IMR-90 (cell line): ENCODE measurements at regions not wholly inside any gene's neighbourhood (a gene's known extent, or its start where the extent isn't known, plus 50 kb on each side); places are given as distances from the start of the nearest gene placed in this dataset.
"Not testable (repeated sequence)": the region's sequence is repeated elsewhere in the genome, so short reads cannot be mapped to it uniquely, and the experiment has no call there.

Experiments
- ATAC-seq: fragments of 200-7000 bp; cut with Tn5 transposase; 2 replicates; pipeline ENCODE4 v1.9.1; 2020; ENCODE audit warnings: low read depth, mild to moderate bottlenecking, moderate library complexity
- BruUV-seq: library from RNA; stranded (reverse); fragments of 400-500 nt; replicated peaks from 2 replicates; lab custom pipeline; 2021; lab: Mats Ljungman, UMichigan
- CTCF ChIA-PET: fragments of 300-600 bp; formaldehyde crosslinking; extraction: SDS; loops from one replicate; lab custom pipeline; 2021; ENCODE audit warnings: antibody characterized with exemption; lab: Yijun Ruan, JAX
- POLR2A ChIA-PET: fragments of 300-600 bp; sonication (Branson Sonifier 250); formaldehyde crosslinking; loops from one replicate; lab custom pipeline; 2022; ENCODE audit warnings: antibody characterized with exemption; ENCODE audit not compliant: unreplicated experiment; lab: Charles Lee
- DNase-seq: peaks from one replicate; pipeline ENCODE4 v3.0.0; 2013
- H2AFZ ChIP-seq: replicated peaks from 2 replicates; pipeline ENCODE3; 2013; ENCODE audit warnings: low read length, mild to moderate bottlenecking; ENCODE audit not compliant: poor library complexity
- H2AK5ac ChIP-seq: 2 replicates; pipeline ENCODE4 v1.6.1; 2013; ENCODE audit warnings: low read depth, low read length, inconsistent platforms
- H2AK9ac ChIP-seq: replicated peaks from 2 replicates; pipeline ENCODE3; 2013; ENCODE audit warnings: mild to moderate bottlenecking, low read depth, low read length, moderate library complexity; ENCODE audit not compliant: poor library complexity
- H2BK120ac ChIP-seq: 2 replicates; pipeline ENCODE4 v1.6.1; 2013; ENCODE audit warnings: low read depth, low read length, inconsistent platforms
- H2BK15ac ChIP-seq: 3 replicates; pipeline ENCODE4 v1.6.1; 2013; ENCODE audit warnings: low read depth, low read length, inconsistent platforms
- H2BK20ac ChIP-seq: 2 replicates; pipeline ENCODE4 v1.6.1; 2013; ENCODE audit warnings: low read depth, mild to moderate bottlenecking, inconsistent platforms, low read length, moderate library complexity
- H2BK5ac ChIP-seq: 2 replicates; pipeline ENCODE4 v1.6.1; 2013; ENCODE audit warnings: mild to moderate bottlenecking, low read depth, low read length, inconsistent platforms; ENCODE audit not compliant: poor library complexity, severe bottlenecking
- H3K14ac ChIP-seq: replicated peaks from 2 replicates; pipeline ENCODE4 v1.6.1; 2013; ENCODE audit warnings: low read depth, low read length, inconsistent platforms
- H3K18ac ChIP-seq: 2 replicates; pipeline ENCODE4 v1.6.1; 2013; ENCODE audit warnings: low read depth, low read length, control low read depth
- H3K23ac ChIP-seq: 2 replicates; pipeline ENCODE4 v1.6.1; 2013; ENCODE audit warnings: low read depth, low read length, inconsistent platforms
- H3K27ac ChIP-seq: 2 replicates; pipeline ENCODE4 v1.5.1; 2013; ENCODE audit warnings: mild to moderate bottlenecking, control low read depth, low read length; ENCODE audit not compliant: insufficient read depth
- H3K27me3 ChIP-seq: 2 replicates; pipeline ENCODE4 v1.6.1; 2013; ENCODE audit warnings: low read length; ENCODE audit not compliant: control insufficient read depth, insufficient read depth
- H3K36me3 ChIP-seq: 2 replicates; pipeline ENCODE4 v1.6.1; 2013; ENCODE audit warnings: low read length, mixed read lengths; ENCODE audit not compliant: control insufficient read depth, insufficient read depth
- H3K4ac ChIP-seq: 2 replicates; pipeline ENCODE4 v1.6.1; 2013; ENCODE audit warnings: low read depth, low read length, inconsistent platforms
- H3K4me1 ChIP-seq: 2 replicates; pipeline ENCODE4 v1.6.1; 2013; ENCODE audit warnings: low read length, mixed read lengths; ENCODE audit not compliant: control insufficient read depth, insufficient read depth
- H3K4me2 ChIP-seq: 2 replicates; pipeline ENCODE4 v1.6.1; 2013; ENCODE audit warnings: low read depth, mild to moderate bottlenecking, control low read depth, low read length, moderate library complexity
- H3K4me3 ChIP-seq: 2 replicates; pipeline ENCODE4 v1.5.1; 2013; ENCODE audit warnings: low read depth, mild to moderate bottlenecking, control low read depth, low read length, moderate library complexity; ENCODE audit not compliant: insufficient read depth
- H3K56ac ChIP-seq: 2 replicates; pipeline ENCODE4 v1.6.1; 2013; ENCODE audit warnings: low read length, inconsistent platforms; ENCODE audit not compliant: insufficient read depth; ENCODE audit errors: extremely low read depth
- H3K79me1 ChIP-seq, 2 experiments: 2 replicates each; pipeline ENCODE4 v1.6.1; 2013; ENCODE audit warnings: low read length in 2 of 2, inconsistent platforms in 1 of 2, low read depth in 1 of 2
- H3K9ac ChIP-seq: 2 replicates; pipeline ENCODE4 v1.6.1; 2013; ENCODE audit warnings: low read depth, low read length, control low read depth
- H3K9me1 ChIP-seq: 2 replicates; pipeline ENCODE4 v1.6.1; 2013; ENCODE audit warnings: low read length, inconsistent platforms; ENCODE audit not compliant: insufficient read depth
- H3K9me3 ChIP-seq: 2 replicates; pipeline ENCODE4 v1.6.1; 2013; ENCODE audit warnings: low read length; ENCODE audit not compliant: control insufficient read depth, insufficient read depth
- H4K20me1 ChIP-seq: 2 replicates; pipeline ENCODE4 v1.6.1; 2013; ENCODE audit warnings: low read length, inconsistent platforms; ENCODE audit not compliant: insufficient read depth
- H4K5ac ChIP-seq: 2 replicates; pipeline ENCODE4 v1.6.1; 2013; ENCODE audit warnings: mild to moderate bottlenecking, low read depth, low read length, control low read depth
- H4K8ac ChIP-seq, 2 experiments: 2 replicates each; pipeline ENCODE4 v1.6.1; 2013; ENCODE audit warnings: low read depth in 2 of 2, low read length in 2 of 2, control low read depth in 1 of 2, inconsistent platforms in 1 of 2
- H4K91ac ChIP-seq: 2 replicates; pipeline ENCODE4 v1.6.1; 2013; ENCODE audit warnings: low read depth, low read length, inconsistent platforms; ENCODE audit not compliant: insufficient read depth
- dilution Hi-C: fragments of 300-500 bp; cut with HindIII; formaldehyde crosslinking; loops from one replicate; pipeline ENCODE4 v1.14.3; 2018; ENCODE audit warnings: low sequenced_read_pairs; ENCODE audit not compliant: unreplicated experiment
- in situ Hi-C: fragments of 300-500 bp; cut with MboI; formaldehyde crosslinking; loops from 3 replicates; pipeline ENCODE4 v1.14.3; 2019; ENCODE audit warnings: low sequenced_read_pairs, inconsistent platforms, mixed read lengths
- intact Hi-C: fragments of 100-400 bp; cut with micrococcal nuclease; formaldehyde crosslinking; loops from 2 replicates; pipeline ENCODE4 v1.10.0; 2022

DNA sequence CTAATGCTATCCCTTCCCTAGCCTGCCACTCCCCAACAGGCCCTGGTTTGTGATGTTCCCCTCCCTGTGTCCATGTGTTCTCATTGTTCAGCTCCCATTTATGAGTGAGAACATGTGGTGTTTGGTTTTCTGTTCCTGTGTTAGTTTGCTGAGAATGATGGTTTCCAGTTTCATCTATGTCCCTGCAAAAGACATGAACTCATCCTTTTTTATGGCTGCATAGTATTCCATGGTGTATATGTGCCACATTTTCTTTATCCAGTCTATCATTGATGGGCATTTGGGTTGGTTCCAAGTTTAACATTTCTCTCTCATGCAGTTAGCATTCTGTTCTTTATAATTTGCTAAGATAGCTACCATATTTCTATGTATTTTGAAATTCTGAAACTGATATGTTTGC, 287.0 kb downstream of the KIF20B start:
- H2BK20ac ChIP-seq, intact Hi-C loops, in situ Hi-C loops: not testable (repeated sequence)

More for the DNA sequence above, 287.0 kb downstream of the KIF20B start:
- H4K5ac ChIP-seq, H2BK5ac ChIP-seq, ATAC-seq, H3K4me3 ChIP-seq, H2AFZ ChIP-seq, H2AK5ac ChIP-seq, DNase-seq, H2AK9ac ChIP-seq, H3K4me1 ChIP-seq, dilution Hi-C loops, H3K9me1 ChIP-seq, H2BK15ac ChIP-seq, H4K91ac ChIP-seq, H3K23ac ChIP-seq, H3K9ac ChIP-seq, H3K27ac ChIP-seq, H2BK120ac ChIP-seq, H3K27me3 ChIP-seq, POLR2A ChIA-PET, H3K18ac ChIP-seq, H3K79me1 ChIP-seq, BruUV-seq, H3K56ac ChIP-seq, H4K8ac ChIP-seq, H3K4me2 ChIP-seq, H3K9me3 ChIP-seq, H3K14ac ChIP-seq, H4K20me1 ChIP-seq, CTCF ChIA-PET, H3K36me3 ChIP-seq, H3K4ac ChIP-seq: not testable (repeated sequence)
